ENCODE measurements at regions not wholly inside any gene's neighbourhood (a gene's known extent, or its start where the extent isn't known, plus 50 kb on each side); places are given as distances from the start of the nearest gene placed in this dataset.
A peak's percentile ranks its signal among the peaks of the same experiment; 100 is the strongest.
"Not testable (repeated sequence)": the region's sequence is repeated elsewhere in the genome, so short reads cannot be mapped to it uniquely, and the experiment has no call there.

DNA sequence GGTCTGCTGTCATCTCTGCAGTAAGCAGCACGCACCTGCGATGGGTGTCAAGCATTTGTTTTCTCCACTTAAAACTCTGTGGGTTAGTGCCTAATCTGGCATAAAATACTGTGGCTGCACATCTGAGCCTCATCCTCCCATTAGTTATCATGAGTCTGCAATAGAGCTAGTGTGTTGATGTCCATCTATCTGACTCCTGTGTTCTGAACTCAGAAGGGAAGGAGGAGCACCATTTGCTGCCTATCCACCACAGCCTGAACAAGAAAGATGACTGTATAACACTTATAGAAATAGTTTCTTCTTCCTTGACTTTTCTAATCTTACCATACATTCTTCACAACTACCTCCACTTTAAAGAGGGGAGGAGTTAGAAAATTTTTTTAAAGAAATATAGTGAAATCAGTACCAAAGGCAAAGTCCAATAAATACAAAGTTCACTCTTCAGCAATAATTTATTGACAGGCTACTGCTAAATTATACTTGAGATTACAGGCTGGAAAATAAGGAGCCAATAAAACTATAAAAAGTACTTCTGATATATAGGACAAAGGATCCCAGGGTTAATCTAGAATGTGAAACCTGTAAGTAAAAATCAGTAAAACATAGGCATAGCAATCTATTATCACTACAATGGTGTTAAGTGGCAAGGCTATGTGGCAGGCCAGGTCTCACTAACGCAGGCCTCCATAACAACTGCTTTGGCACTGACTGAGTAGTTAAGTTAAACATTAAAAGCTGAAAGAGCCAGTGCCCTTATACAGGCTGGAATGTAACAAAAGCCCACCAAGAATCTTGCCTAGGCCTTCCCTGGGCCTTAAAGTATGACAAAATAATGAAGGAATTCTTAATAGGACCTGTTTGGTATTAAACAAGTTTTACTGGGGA, 70.2 kb downstream of the LGALS9C start:
- H3K4me3 ChIP-seq; H3K4me1 ChIP-seq; H3K27me3 ChIP-seq; DNase-seq; H3K9me3 ChIP-seq; H3K36me3 ChIP-seq; intact Hi-C loops (cut with DNase I): not testable (repeated sequence)
- peak overlapping the region in 1 of 3 donors; percentile 13 for H3K27ac ChIP-seq
- no CpG with 5 or more reads among the region's 3 CpGs for WGBS (ENCODE audit: insufficient coverage, low coverage, low lambda C conversion rate, missing lambda C conversion rate)
- peak; percentile 72 to 75 (median 74) for ATAC-seq

DNA sequence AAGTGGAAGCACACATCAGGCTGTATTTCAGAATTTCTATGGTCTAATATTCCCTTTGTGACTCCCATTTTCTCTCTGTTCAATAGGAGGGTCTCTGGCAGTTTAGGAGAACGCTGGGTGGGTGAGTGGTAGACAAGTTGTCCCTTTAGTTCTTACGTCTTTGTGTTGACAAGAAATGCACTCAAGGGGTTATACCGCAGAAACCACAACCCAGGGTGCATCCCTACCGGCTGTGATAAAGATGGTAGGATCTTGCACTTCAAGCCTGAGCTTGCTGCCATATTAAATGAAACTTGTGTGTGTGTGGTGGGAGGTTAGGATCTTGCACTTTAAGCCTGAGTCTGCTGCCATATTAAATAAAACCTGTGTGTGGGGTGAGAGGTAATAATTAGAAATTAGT, 80.5 kb downstream of the LGALS9C start:
- ATAC-seq; intact Hi-C loops (cut with DNase I): not testable (repeated sequence)

GRCh38 chr17:18563381-18564098, 80.7 kb downstream of the TBC1D28 start:
- TF ChIP-seq, protein P1, sequence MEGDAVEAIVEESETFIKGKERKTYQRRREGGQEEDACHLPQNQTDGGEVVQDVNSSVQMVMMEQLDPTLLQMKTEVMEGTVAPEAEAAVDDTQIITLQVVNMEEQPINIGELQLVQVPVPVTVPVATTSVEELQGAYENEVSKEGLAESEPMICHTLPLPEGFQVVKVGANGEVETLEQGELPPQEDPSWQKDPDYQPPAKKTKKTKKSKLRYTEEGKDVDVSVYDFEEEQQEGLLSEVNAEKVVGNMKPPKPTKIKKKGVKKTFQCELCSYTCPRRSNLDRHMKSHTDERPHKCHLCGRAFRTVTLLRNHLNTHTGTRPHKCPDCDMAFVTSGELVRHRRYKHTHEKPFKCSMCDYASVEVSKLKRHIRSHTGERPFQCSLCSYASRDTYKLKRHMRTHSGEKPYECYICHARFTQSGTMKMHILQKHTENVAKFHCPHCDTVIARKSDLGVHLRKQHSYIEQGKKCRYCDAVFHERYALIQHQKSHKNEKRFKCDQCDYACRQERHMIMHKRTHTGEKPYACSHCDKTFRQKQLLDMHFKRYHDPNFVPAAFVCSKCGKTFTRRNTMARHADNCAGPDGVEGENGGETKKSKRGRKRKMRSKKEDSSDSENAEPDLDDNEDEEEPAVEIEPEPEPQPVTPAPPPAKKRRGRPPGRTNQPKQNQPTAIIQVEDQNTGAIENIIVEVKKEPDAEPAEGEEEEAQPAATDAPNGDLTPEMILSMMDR (IDR thresholded peaks at IDR 0.05), result peak in 1 of 4 donors; percentile 20
- DNase-seq; H3K36me3 ChIP-seq; H3K9me3 ChIP-seq; H3K4me3 ChIP-seq; intact Hi-C loops (cut with DNase I); H3K27ac ChIP-seq; H3K4me1 ChIP-seq; H3K27me3 ChIP-seq: not testable (repeated sequence)
- peak; percentile 72 to 94 (median 80) for ATAC-seq
- 86% methylated on average over 7 of the region's 16 CpGs for WGBS (ENCODE audit: insufficient coverage, low coverage, low lambda C conversion rate, missing lambda C conversion rate)

More for the DNA sequence above, 80.5 kb downstream of the LGALS9C start:
- not testable (repeated sequence) for H3K4me3 ChIP-seq, H3K27me3 ChIP-seq, H3K36me3 ChIP-seq, DNase-seq, H3K27ac ChIP-seq, H3K9me3 ChIP-seq, H3K4me1 ChIP-seq
- WGBS (ENCODE audit: insufficient coverage, low coverage, low lambda C conversion rate, missing lambda C conversion rate), result 94% methylated on average over 2 of the region's 4 CpGs

DNA sequence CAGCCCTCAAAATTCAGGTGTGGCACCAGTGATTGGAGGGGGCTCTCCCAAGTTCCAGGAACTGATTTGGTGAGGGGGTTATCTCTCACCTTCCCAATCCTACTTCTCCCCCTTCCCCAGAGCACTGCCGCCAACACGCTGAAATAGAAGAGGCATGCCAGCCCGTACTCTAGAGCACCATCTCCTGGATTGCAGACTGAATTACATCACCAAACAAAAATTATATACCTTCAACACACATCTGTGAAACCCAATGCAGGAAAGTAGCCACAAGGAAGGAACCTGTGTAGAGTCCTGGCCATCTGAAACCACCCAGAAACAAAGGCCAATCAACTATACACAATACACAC, 80.1 kb downstream of the TBC1D28 start:
- WGBS (ENCODE audit: insufficient coverage, low coverage, low lambda C conversion rate, missing lambda C conversion rate), result 10% methylated on average over 3 of the region's 3 CpGs
- intact Hi-C loops (cut with DNase I); H3K9me3 ChIP-seq; H3K27ac ChIP-seq; DNase-seq; H3K4me3 ChIP-seq; H3K4me1 ChIP-seq; H3K27me3 ChIP-seq; H3K36me3 ChIP-seq: not testable (repeated sequence)
- ATAC-seq, result peak; percentile 86 to 93 (median 90)
- TF ChIP-seq, protein P1 (IDR thresholded peaks at IDR 0.05), result peak; percentile 36 to 68 (median 56)

GRCh38 chr17:18568108-18568995, 75.8 kb downstream of the TBC1D28 start:
- ATAC-seq; H3K36me3 ChIP-seq; H3K27me3 ChIP-seq; H3K4me3 ChIP-seq; H3K27ac ChIP-seq; H3K9me3 ChIP-seq; intact Hi-C loops (cut with DNase I); DNase-seq; H3K4me1 ChIP-seq: not testable (repeated sequence)
- WGBS (ENCODE audit: insufficient coverage, low coverage, low lambda C conversion rate, missing lambda C conversion rate), result 74% methylated on average over 8 of the region's 17 CpGs

DNA sequence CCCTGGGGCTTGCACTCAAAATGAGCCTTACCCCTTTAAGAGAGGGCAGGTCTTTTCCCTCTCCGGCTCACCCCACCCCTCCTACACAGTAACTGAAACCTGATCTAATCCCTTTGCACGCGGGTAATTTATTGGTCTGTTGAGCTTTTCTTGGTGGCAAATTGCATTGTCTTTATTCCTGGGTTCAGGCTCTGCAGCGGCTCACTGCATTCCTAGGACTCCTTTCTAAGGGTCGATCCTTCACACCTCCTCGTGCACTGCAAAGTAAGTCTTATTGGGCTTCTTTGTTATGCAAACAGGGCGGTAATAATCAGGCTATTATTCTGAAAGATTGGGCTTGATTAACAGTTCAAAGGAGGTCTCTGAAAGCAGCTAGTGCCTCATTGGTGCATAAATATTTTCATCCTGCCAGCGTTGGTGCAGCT, 74.7 kb downstream of the TBC1D28 start:
- H3K27ac ChIP-seq; intact Hi-C loops (cut with DNase I); H3K4me1 ChIP-seq; H3K36me3 ChIP-seq; H3K9me3 ChIP-seq; DNase-seq; H3K27me3 ChIP-seq: not testable (repeated sequence)
- peak; percentile 88 to 95 (median 92) for ATAC-seq
- H3K4me3 ChIP-seq, result peak overlapping the region in 1 of 3 donors; percentile 24
- 3% methylated on average over 5 of the region's 8 CpGs for WGBS (ENCODE audit: insufficient coverage, low coverage, low lambda C conversion rate, missing lambda C conversion rate)

DNA sequence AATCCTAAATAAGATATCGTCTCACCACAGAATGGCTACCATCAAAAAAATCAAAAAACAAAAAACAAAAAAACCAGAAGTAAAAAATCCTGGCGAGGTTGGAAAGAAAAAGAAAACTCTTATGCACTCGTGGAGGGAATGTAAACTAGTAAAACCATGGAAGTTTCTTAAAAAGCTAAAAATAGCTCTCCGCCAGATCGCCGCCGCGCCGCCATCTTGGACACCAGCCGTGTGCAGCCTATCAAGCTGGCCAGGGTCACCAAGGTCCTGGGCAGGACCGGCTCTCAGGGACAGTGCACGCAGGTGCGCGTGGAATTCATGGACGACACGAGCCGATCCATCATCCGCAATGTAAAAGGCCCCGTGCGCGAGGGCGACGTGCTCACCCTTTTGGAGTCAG, 71.7 kb downstream of the TBC1D28 start:
- DNase-seq; H3K4me3 ChIP-seq; H3K27ac ChIP-seq; H3K27me3 ChIP-seq; intact Hi-C loops (cut with DNase I); H3K9me3 ChIP-seq; H3K4me1 ChIP-seq; H3K36me3 ChIP-seq; ATAC-seq: not testable (repeated sequence)
- WGBS (ENCODE audit: insufficient coverage, low coverage, low lambda C conversion rate, missing lambda C conversion rate), result 81% methylated on average over 2 of the region's 23 CpGs

GRCh38 chr17:18574137-18574536, 70.1 kb downstream of the TBC1D28 start:
- H3K4me3 ChIP-seq; intact Hi-C loops (cut with DNase I); DNase-seq; H3K9me3 ChIP-seq; ATAC-seq; H3K36me3 ChIP-seq; H3K27me3 ChIP-seq; H3K27ac ChIP-seq; H3K4me1 ChIP-seq: not testable (repeated sequence)
- WGBS (ENCODE audit: insufficient coverage, low coverage, low lambda C conversion rate, missing lambda C conversion rate), result 55% methylated on average over 2 of the region's 2 CpGs

Measured in right lobe of liver (tissue), 6 donors.